Brain microvascular endothelial cell (primary cell): ENCODE measurements at regions not wholly inside any gene's neighbourhood (a gene's known extent, or its start where the extent isn't known, plus 50 kb on each side); places are given as distances from the start of the nearest gene placed in this dataset.
"Not testable (repeated sequence)": the region's sequence is repeated elsewhere in the genome, so short reads cannot be mapped to it uniquely, and the experiment has no call there.

Experiments
- DNase-seq: peaks from one replicate; pipeline ENCODE4 v3.0.0-alpha.2; 2020
- H3K27ac ChIP-seq: fragments of 250-450 bp; sonication (Bioruptor Pico); 2 replicates; pipeline ENCODE4 v1.5.1; 2020; ENCODE audit warnings: mild to moderate bottlenecking, moderate library complexity
- H3K27me3 ChIP-seq: fragments of 250-450 bp; sonication (Bioruptor Pico); replicated peaks from 2 replicates; pipeline ENCODE4 v1.5.1; 2020; ENCODE audit warnings: mild to moderate bottlenecking
- H3K36me3 ChIP-seq: fragments of 250-450 bp; sonication (Bioruptor Pico); replicated peaks from 2 replicates; pipeline ENCODE4 v1.5.1; 2020; ENCODE audit warnings: mild to moderate bottlenecking
- H3K4me3 ChIP-seq: 2 replicates; pipeline ENCODE4 v1.5.1; 2011; ENCODE audit warnings: low read depth, mild to moderate bottlenecking, control low read depth, low read length, moderate library complexity
- CTCF ChIP-seq: IDR thresholded peaks from 2 replicates; pipeline ENCODE4 v1.5.1; 2011; ENCODE audit warnings: low read depth, mild to moderate bottlenecking, moderate library complexity, low read length, control low read depth, inconsistent platforms; ENCODE audit errors: missing control alignments
- in situ Hi-C: cut with HindIII; loops from 2 replicates; pipeline ENCODE4 v1.10.0; 2017; ENCODE audit warnings: low sequenced_read_pairs, low pct_ligation_motif_present

- no peak overlapping the region for H3K4me3 ChIP-seq
- H3K36me3 ChIP-seq: no peaks in the 10 kb centered on the region
- TF ChIP-seq CTCF: no peak
- DNase-seq: no peak
- H3K27ac ChIP-seq: no peak overlapping the region
- H3K27me3 ChIP-seq: no peaks in the 10 kb centered on the region
- in situ Hi-C loops: no loop called here
Observed at GRCh38 chr16:63776034-63776433, 1345.8 kb downstream of the CDH11 start.

GRCh38 chr16:63774302-63774701 is 1347.6 kb downstream of the CDH11 start:
- no peak for TF ChIP-seq CTCF
- no peak for DNase-seq
- Histone ChIP-seq H3K4me3 (no peak overlapping the region), H3K27me3 (no peaks in the 10 kb centered on the region), H3K27ac (no peak overlapping the region), H3K36me3 (no peaks in the 10 kb centered on the region)
- in situ Hi-C loops: no loop called here

- no peak overlapping the region for H3K27ac ChIP-seq
- no peaks in the 10 kb centered on the region for H3K36me3 ChIP-seq
- no peak overlapping the region for H3K4me3 ChIP-seq
- no peak for TF ChIP-seq CTCF
- in situ Hi-C loops: no loop called here
- DNase-seq: no peak
- H3K27me3 ChIP-seq: no peaks in the 10 kb centered on the region
Observed at GRCh38 chr16:63769211-63769610, 1352.7 kb downstream of the CDH11 start.

GRCh38 chr16:63760246-63760645 is 1361.6 kb downstream of the CDH11 start:
- H3K4me3 ChIP-seq, H3K27ac ChIP-seq, DNase-seq, H3K27me3 ChIP-seq, in situ Hi-C loops, H3K36me3 ChIP-seq: not testable (repeated sequence)

- no peak for DNase-seq
- H3K36me3 ChIP-seq: no peaks in the 10 kb centered on the region
- TF ChIP-seq CTCF: no peak
- no peak overlapping the region for H3K4me3 ChIP-seq
- in situ Hi-C loops: no loop called here
- no peaks in the 10 kb centered on the region for H3K27me3 ChIP-seq
- no peak overlapping the region for H3K27ac ChIP-seq
Observed at GRCh38 chr16:63752347-63752746, 1369.5 kb downstream of the CDH11 start.

GRCh38 chr16:63749276-63749675 is 1372.6 kb downstream of the CDH11 start:
- no peaks in the 10 kb centered on the region for H3K27me3 ChIP-seq
- in situ Hi-C loops: no loop called here
- no peak for DNase-seq
- no peak for TF ChIP-seq CTCF
- no peak overlapping the region for H3K4me3 ChIP-seq
- no peak overlapping the region for H3K27ac ChIP-seq
- H3K36me3 ChIP-seq: no peaks in the 10 kb centered on the region
